HG03432 (cell line): ENCODE measurements at regions not wholly inside any gene's neighbourhood (a gene's known extent, or its start where the extent isn't known, plus 50 kb on each side); places are given as distances from the start of the nearest gene placed in this dataset.

Experiments used
- ATAC-seq: cut with Tn5 transposase; IDR thresholded peaks from one replicate; pipeline ENCODE4 v1.9.1; 2021; ENCODE audit warnings: mild to moderate bottlenecking, moderate library complexity; ENCODE audit not compliant: unreplicated experiment

- ATAC-seq: no peak
These were observed 252.1 kb upstream of the NT5C1B start for GRCh38 chr2:18841248-18842150.

GRCh38 chr2:18837240-18837639 is 247.9 kb upstream of the NT5C1B start:
- ATAC-seq: no peak

DNA sequence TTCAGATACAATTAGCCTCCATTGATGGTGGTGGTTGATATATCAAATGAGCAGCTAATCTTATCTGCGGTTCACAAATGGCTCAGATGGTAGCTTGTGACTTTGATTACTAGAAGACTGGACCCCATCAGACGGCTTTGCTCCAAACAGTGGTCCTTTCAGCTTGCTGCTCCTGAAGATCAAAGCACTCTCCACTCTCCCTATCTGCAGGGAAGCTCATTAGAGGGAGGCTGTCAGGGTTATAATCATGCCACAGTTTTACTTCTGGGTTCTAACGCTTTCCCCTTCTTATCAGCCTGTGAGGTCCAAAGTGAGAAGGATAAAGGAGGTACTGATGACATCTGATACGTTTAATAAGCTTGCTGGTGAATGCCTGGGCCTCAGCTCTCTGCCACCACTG is 247.1 kb upstream of the NT5C1B start:
- ATAC-seq: no peak

DNA sequence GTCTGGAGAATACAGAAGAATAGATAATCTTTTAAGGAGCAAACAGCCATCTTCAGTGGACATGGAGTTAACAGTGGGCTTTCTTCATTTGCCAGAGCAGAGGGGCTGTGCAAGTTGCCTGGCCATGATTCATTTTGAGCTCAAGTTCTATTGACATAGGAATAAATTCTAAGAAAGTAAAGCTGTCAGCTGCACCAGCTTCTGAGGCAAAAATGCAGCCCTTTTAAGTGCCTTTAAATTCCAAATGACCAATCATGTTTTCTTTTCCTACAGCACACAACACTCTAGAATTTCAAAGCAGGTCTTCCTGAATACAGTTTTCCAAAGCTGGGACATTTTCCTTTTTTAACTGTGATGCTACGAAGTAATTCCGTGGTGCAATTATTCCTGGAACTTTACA is 246.4 kb upstream of the NT5C1B start:
- ATAC-seq: no peak

DNA sequence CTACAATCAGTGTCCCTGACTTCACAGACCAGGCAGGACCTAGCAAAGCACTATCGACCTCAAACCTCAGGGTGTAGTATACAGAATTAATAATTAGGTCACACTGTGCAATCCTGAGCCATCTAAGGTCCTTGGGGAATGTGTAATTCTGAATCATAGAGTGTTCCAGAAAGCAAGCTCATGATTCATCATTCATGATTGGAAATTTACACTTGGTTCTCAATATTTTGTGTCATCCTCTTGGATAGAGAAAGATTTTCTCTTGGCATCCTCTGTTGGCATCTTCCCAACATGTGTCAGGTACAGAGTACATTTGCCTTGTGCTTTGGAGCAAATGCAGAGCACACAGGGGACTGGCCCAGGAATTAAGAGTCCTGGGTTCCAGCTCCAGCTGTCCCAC is 245.0 kb upstream of the NT5C1B start:
- no peak for ATAC-seq

DNA sequence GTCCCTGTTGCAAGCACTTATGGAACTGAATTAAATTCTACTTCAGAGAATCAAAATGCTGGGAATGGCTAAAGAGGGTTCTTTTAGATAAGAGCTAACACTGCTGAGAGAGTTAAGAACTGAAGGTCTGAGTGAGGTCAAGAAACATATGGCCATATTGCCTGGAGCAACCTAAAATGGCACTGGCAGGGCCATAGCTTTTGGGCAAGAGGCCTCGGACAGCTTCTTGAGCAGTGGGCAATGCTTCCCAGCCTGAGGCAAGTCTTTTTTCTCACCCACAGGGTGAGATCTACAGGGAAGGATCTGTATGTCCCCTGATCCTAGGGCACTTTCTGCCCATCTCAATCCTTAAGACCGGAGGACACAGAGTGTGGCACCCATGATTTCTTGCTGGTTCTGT is 244.6 kb upstream of the NT5C1B start:
- no peak for ATAC-seq

GRCh38 chr2:18831916-18832510 is 242.6 kb upstream of the NT5C1B start:
- ATAC-seq: no peak

GRCh38 chr2:18830962-18831361 is 241.6 kb upstream of the NT5C1B start:
- no peak for ATAC-seq

- no peak for ATAC-seq
These were observed 240.6 kb upstream of the NT5C1B start for GRCh38 chr2:18829976-18830375.

- ATAC-seq: no peak
These were observed 240.0 kb upstream of the NT5C1B start for GRCh38 chr2:18829251-18829902.

DNA sequence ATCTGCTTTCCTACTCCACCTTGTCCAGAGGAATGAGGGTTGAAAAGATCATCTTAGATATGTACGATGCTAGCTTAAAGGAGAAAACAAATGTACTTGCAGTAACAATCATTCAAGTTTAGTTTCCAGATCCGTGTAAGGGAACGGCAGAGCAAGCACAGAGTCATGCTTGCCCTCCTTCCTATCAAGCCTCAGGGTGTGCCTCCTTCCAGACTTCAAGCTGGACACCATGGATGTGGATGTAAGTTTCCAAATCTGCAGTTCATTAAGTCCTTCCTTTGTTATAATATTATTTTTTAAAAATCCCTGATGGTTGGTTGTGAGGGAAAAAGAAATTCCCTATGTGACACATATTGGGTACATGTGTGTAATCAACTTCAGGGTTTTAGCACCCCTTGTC is 238.9 kb upstream of the NT5C1B start:
- no peak for ATAC-seq

- ATAC-seq: no peak
These were observed 236.5 kb upstream of the NT5C1B start for GRCh38 chr2:18825838-18826237.

DNA sequence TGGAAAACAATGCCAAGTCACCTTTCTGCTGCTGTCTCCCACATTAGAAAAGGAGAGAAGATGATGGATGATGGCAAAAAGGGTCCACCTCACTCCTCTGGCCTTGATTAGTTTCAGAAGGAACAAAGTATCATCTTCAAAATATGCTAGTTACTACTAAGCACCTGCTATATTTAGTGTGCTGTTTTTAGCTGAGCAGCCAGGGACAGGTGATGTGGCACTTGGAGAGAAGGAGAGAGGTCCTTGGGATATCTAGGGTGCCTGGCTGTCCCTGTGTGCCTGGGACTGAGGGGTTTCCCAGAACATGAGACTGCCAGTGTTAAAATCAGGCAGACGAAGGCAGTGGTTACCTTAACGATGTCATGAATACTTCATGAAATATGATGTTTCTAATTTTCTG is 235.5 kb upstream of the NT5C1B start:
- ATAC-seq: no peak

DNA sequence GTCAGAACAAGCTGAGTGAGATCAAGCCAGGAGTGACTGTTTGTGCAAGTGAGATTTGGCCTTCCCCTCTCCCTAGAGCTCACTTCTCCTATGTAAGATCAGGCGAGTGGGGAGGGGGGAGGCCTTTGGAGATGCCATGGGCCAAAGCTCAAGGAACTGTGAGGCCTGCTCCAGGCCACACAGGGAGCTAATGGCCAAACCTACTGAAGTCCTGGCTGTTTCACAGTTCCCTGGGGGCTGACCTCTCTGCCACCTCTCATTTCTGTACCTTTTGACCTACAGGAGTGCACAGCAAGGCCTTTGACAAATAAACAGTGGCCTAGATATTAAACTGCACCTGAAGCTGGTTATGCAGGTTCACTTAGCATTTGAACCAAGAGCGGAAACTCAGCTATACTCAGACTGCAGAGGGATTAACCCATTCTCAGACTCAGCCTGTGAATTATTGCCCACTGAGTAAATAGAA is 235.0 kb upstream of the NT5C1B start:
- ATAC-seq: no peak

GRCh38 chr2:18821431-18821830 is 232.1 kb upstream of the NT5C1B start:
- no peak for ATAC-seq

GRCh38 chr2:18820966-18821365 is 231.6 kb upstream of the NT5C1B start:
- ATAC-seq: no peak

- no peak for ATAC-seq
These were observed 230.2 kb upstream of the NT5C1B start for GRCh38 chr2:18819566-18819965.

- no peak for ATAC-seq
These were observed 225.0 kb upstream of the NT5C1B start for GRCh38 chr2:18814387-18814786.

- ATAC-seq: no peak
These were observed 215.2 kb upstream of the NT5C1B start for GRCh38 chr2:18804536-18804935.

DNA sequence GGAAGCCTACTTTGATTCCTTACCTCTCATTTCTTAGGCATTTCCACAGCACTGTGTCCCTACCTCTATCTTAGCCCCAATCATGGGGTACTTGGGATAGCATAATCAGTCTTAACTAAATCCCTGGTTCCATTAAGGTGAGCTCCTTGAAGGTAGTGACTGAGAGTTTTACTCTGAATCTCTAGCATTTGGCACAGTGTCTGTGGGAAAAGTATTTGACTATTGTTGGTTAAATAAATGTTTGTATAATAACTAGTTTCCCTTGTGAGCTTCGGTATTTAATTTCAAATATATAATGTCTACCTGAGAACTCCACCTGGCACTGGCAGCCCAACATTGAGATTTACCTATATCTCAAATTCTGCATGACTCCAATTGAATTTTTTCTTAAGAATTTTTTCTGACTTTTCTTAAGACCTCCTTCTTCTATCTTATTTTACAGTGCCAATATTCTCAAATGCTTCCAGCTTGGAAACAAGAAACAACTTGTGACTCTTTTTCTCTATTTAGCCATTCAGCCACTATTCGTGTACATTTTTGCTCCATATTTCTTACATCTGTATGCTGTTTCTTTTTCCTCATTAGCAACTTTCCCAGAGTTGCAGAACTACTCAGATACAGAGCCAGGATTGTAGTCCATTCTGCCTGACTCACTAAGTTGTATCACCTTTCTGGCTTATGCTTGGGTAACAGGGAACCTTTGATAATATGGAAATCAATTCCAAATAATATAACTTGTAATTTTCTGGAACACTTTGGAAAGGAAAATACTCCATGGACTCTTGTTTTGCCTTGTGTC is 214.0 kb upstream of the NT5C1B start:
- ATAC-seq: no peak
